GM23338 (cell line): ENCODE measurements at regions not wholly inside any gene's neighbourhood (a gene's known extent, or its start where the extent isn't known, plus 50 kb on each side); places are given as distances from the start of the nearest gene placed in this dataset.

Source experiments
- ATAC-seq: fragments of 200-7000 bp; cut with Tn5 transposase; 3 replicates; pipeline ENCODE4 v1.9.1; 2020
- DNase-seq: peaks from one replicate; pipeline ENCODE4 v3.0.0-alpha.2; 2015; ENCODE audit warnings: low spot score
- H2AFZ ChIP-seq: fragments of 200-600 bp; sonication (generic); 2 replicates; pipeline ENCODE4 v1.8.0; 2016; ENCODE audit warnings: antibody characterized with exemption, mild to moderate bottlenecking, moderate library complexity
- H3F3A ChIP-seq: fragments of 200-600 bp; sonication (generic); replicated peaks from 2 replicates; pipeline ENCODE4 v1.8.0; 2017; ENCODE audit warnings: antibody characterized with exemption, mixed run types, low read depth
- H3K27ac ChIP-seq: fragments of 200-600 bp; sonication (generic); 2 replicates; pipeline ENCODE4 v1.6.1; 2016; ENCODE audit warnings: low read depth
- H3K27me3 ChIP-seq: fragments of 200-600 bp; sonication (generic); 2 replicates; pipeline ENCODE4 v1.8.0; 2016; ENCODE audit warnings: mild to moderate bottlenecking, mixed run types, moderate library complexity; ENCODE audit not compliant: insufficient read depth
- H3K36me3 ChIP-seq: fragments of 200-600 bp; sonication (generic); 2 replicates; pipeline ENCODE4 v1.8.0; 2016; ENCODE audit warnings: mild to moderate bottlenecking; ENCODE audit not compliant: insufficient read depth
- H3K4me1 ChIP-seq: fragments of 200-600 bp; sonication (generic); 2 replicates; pipeline ENCODE4 v1.8.0; 2016; ENCODE audit warnings: mild to moderate bottlenecking, moderate library complexity; ENCODE audit not compliant: insufficient read depth
- H3K4me2 ChIP-seq: fragments of 200-600 bp; sonication (generic); 2 replicates; pipeline ENCODE4 v1.7.1; 2017; ENCODE audit warnings: mixed run types
- H3K4me3 ChIP-seq: fragments of 200-600 bp; sonication (generic); 2 replicates; pipeline ENCODE4 v1.6.1; 2016; ENCODE audit warnings: mixed run types
- H3K79me2 ChIP-seq: fragments of 200-600 bp; sonication (generic); replicated peaks from 2 replicates; pipeline ENCODE4 v1.8.0; 2017; ENCODE audit warnings: mild to moderate bottlenecking; ENCODE audit not compliant: insufficient read depth
- H3K9me2 ChIP-seq: fragments of 200-600 bp; sonication (generic); 2 replicates; pipeline ENCODE4 v1.8.0; 2017; ENCODE audit not compliant: insufficient read depth
- H4K20me1 ChIP-seq: fragments of 200-600 bp; sonication (generic); replicated peaks from 2 replicates; pipeline ENCODE4 v1.8.0; 2017; ENCODE audit warnings: mild to moderate bottlenecking; ENCODE audit not compliant: insufficient read depth
- H3K27ac Mint-ChIP-seq: 2 replicates; pipeline ENCODE4 v1.8.0; 2020; ENCODE audit warnings: inconsistent platforms, mild to moderate bottlenecking, moderate library complexity, mixed read lengths
- H3K27me3 Mint-ChIP-seq: 3 replicates; pipeline ENCODE4 v1.8.0; 2022; ENCODE audit warnings: low read depth, mild to moderate bottlenecking, moderate library complexity, mixed read lengths, inconsistent platforms; ENCODE audit not compliant: insufficient read depth, poor library complexity
- H3K36me3 Mint-ChIP-seq: 3 replicates; pipeline ENCODE4 v1.8.0; 2021; ENCODE audit warnings: low read depth, mild to moderate bottlenecking, inconsistent platforms, moderate library complexity, mixed read lengths
- H3K4me1 Mint-ChIP-seq: 3 replicates; pipeline ENCODE4 v1.8.0; 2020; ENCODE audit warnings: mild to moderate bottlenecking, inconsistent platforms, mixed read lengths
- H3K4me3 Mint-ChIP-seq: 3 replicates; pipeline ENCODE4 v1.8.0; 2021; ENCODE audit warnings: moderate library complexity, mild to moderate bottlenecking, inconsistent platforms, mixed read lengths
- H3K9me3 Mint-ChIP-seq: 3 replicates; pipeline ENCODE4 v1.8.0; 2020; ENCODE audit warnings: moderate library complexity, mild to moderate bottlenecking, inconsistent platforms, mixed read lengths
- CREB1 ChIP-seq: fragments of 250-450 bp; sonication (Bioruptor Pico); IDR thresholded peaks from 2 replicates; pipeline ENCODE4 v1.5.0; 2020; ENCODE audit warnings: low read depth, mild to moderate bottlenecking, moderate library complexity
- CTCF ChIP-seq, 2 experiments: fragments of 200-600 bp in 1 of 2; sonication (generic) in 1 of 2; conservative IDR thresholded peaks; 2 replicates each; pipeline versions ENCODE4 v1.5.1 to v1.6.1; 2016 to 2017; ENCODE audit warnings: antibody characterized with exemption in 2 of 2, low read depth in 2 of 2, mild to moderate bottlenecking in 2 of 2, moderate library complexity in 1 of 2
- ETS1 ChIP-seq: IDR thresholded peaks from 2 replicates; pipeline ENCODE4 v1.6.1; 2016; ENCODE audit warnings: antibody characterized with exemption
- EZH2 ChIP-seq: fragments of 200-600 bp; sonication (generic); IDR thresholded peaks from one replicate; pipeline ENCODE4 v1.8.0; 2017; ENCODE audit warnings: antibody characterized with exemption, mild to moderate bottlenecking, low read depth; ENCODE audit not compliant: unreplicated experiment
- EZH2phosphoT487 ChIP-seq: fragments of 200-600 bp; sonication (generic); IDR thresholded peaks from one replicate; pipeline ENCODE4 v1.8.1; 2018; ENCODE audit warnings: antibody characterized with exemption; ENCODE audit not compliant: unreplicated experiment
- JUNB ChIP-seq: IDR thresholded peaks from one replicate; pipeline ENCODE4 v1.6.1; 2016; ENCODE audit warnings: antibody characterized with exemption; ENCODE audit not compliant: unreplicated experiment
- NANOG ChIP-seq: IDR thresholded peaks from 2 replicates; pipeline ENCODE4 v1.6.1; 2016; ENCODE audit warnings: antibody characterized with exemption, borderline replicate concordance
- POLR2AphosphoS5 ChIP-seq: IDR thresholded peaks from 2 replicates; pipeline ENCODE4 v1.6.1; 2016; ENCODE audit warnings: antibody characterized with exemption, low read depth
- REST ChIP-seq: IDR thresholded peaks from one replicate; pipeline ENCODE4 v1.6.1; 2018; ENCODE audit warnings: antibody characterized with exemption; ENCODE audit not compliant: unreplicated experiment
- STAT1 ChIP-seq: IDR thresholded peaks from one replicate; pipeline ENCODE4 v1.6.1; 2016; ENCODE audit warnings: antibody characterized with exemption; ENCODE audit not compliant: unreplicated experiment
- ZNF114 ChIP-seq: fragments of 250-450 bp; sonication (Bioruptor Pico); IDR thresholded peaks from 2 replicates; pipeline ENCODE4 v1.5.0; 2020; ENCODE audit warnings: mild to moderate bottlenecking, moderate library complexity
- ZNF331 ChIP-seq: fragments of 250-450 bp; sonication (Bioruptor Pico); IDR thresholded peaks from 2 replicates; pipeline ENCODE4 v1.5.0; 2020; ENCODE audit warnings: low read depth, mild to moderate bottlenecking, moderate library complexity
- ZNF462 ChIP-seq: fragments of 250-450 bp; sonication (Bioruptor Pico); IDR thresholded peaks from 2 replicates; pipeline ENCODE4 v1.5.0; 2020; ENCODE audit warnings: mild to moderate bottlenecking, moderate library complexity

GRCh38 chr15:69896606-69897005 is 201.1 kb downstream of the TLE3 start:
- no peaks in the 10 kb centered on the region for H3K27me3 ChIP-seq
- H3K27ac ChIP-seq: no peak overlapping the region
- no peak overlapping the region for H3K4me2 ChIP-seq
- Mint-ChIP-seq H3K27ac (no peak overlapping the region), H3K9me3 (no peaks in the 10 kb centered on the region; the same call in 2 of the 3 replicates), H3K4me1 (peaks cover 2% of the 10 kb centered on the region; the same call in 1 of the 3 replicates), H3K36me3 (no peaks in the 10 kb centered on the region), H3K27me3 (peaks cover 2% of the 10 kb centered on the region), H3K4me3 (no peak overlapping the region)
- no peaks in the 10 kb centered on the region for H3K36me3 ChIP-seq
- TF ChIP-seq STAT1: no peak
- no peak for TF ChIP-seq POLR2AphosphoS5
- TF ChIP-seq ZNF331 (CRISPR knock-in tag): no peak
- TF ChIP-seq EZH2phosphoT487: no peak
- no peak for TF ChIP-seq ETS1
- TF ChIP-seq ZNF462 (CRISPR knock-in tag): no peak
- no peak for TF ChIP-seq ZNF114 (CRISPR knock-in tag)
- no peak for TF ChIP-seq JUNB
- no peak for TF ChIP-seq REST
- no peak for TF ChIP-seq CTCF (conservative IDR thresholded peaks at IDR 0.05; ENCODE audit: low read depth in 2 of 2)
- TF ChIP-seq CREB1: no peak
- no peak for TF ChIP-seq NANOG
- TF ChIP-seq EZH2: no peak
- H4K20me1 ChIP-seq: no peaks in the 10 kb centered on the region
- DNase-seq (no peak), ATAC-seq (no peak)
- no peaks in the 10 kb centered on the region for H3K4me1 ChIP-seq
- H3K79me2 ChIP-seq: no peaks in the 10 kb centered on the region
- H2AFZ ChIP-seq: no peak overlapping the region
- H3K9me2 ChIP-seq: peaks cover 15% of the 10 kb centered on the region
- no peaks in the 10 kb centered on the region for H3F3A ChIP-seq
- no peak overlapping the region for H3K4me3 ChIP-seq
